Ovary (tissue), 3 donors: ENCODE measurements at regions not wholly inside any gene's neighbourhood (a gene's known extent, or its start where the extent isn't known, plus 50 kb on each side); places are given as distances from the start of the nearest gene placed in this dataset.

Source experiments
- CTCF ChIP-seq, 3 donors: fragments of 450-650 bp in 2 of 3; fragments of 200-600 bp in 1 of 3; IDR thresholded peaks; one replicate each; pipeline versions ENCODE4 v1.5.1 to v1.8.0; 2016 to 2022; ENCODE audit warnings: antibody characterized with exemption in 3 of 3, mild to moderate bottlenecking in 1 of 3
- POLR2A ChIP-seq: fragments of 450-650 bp; IDR thresholded peaks from one replicate; pipeline ENCODE4 v1.6.1; 2017; ENCODE audit warnings: antibody characterized with exemption, mild to moderate bottlenecking, moderate library complexity
- donor health status: DM: no; HTN: no; CAD: no.

DNA sequence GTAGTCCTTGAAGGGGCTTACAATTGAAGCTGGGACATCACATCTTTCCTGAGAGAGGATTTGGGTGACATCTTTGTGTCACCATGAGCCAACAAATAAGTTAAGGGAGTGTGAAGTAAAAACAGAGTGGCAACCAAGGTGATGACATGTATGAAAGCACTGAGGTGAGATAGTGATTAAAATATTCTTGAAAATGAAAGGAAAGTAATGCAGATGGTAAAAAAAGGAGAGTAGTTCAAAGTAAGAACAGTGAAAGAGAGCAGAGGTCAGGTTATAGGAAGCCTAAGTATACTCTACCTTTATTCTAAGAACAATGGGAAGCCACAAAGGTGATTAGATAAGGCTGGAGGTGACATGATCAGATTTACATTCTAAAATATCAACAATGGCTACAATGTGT is 486.1 kb downstream of the DIPK2A start:
- TF ChIP-seq CTCF (IDR thresholded peaks at IDR 0.05) = no peak
- no peak for TF ChIP-seq POLR2A
